Thoracic aorta (tissue), 2 donors: ENCODE measurements at regions not wholly inside any gene's neighbourhood (a gene's known extent, or its start where the extent isn't known, plus 50 kb on each side); places are given as distances from the start of the nearest gene placed in this dataset.

Experiments
- ATAC-seq: fragments of 150-250 bp; one replicate; pipeline ENCODE4 v1.8.0; 2017; ENCODE audit warnings: low read depth; ENCODE audit not compliant: insufficient number of reproducible peaks, low FRiP score
- DNase-seq: peaks from one replicate; pipeline ENCODE4 v3.0.0-alpha.2; 2020; ENCODE audit warnings: low spot score
- H3K27ac ChIP-seq, 2 donors: fragments of 200-600 bp; sonication (generic); 1 replicate in 1 of 2; 2 replicates in 1 of 2; pipeline ENCODE4 v1.5.1; 2016; ENCODE audit warnings: mild to moderate bottlenecking in 2 of 2, moderate library complexity in 2 of 2
- H3K27me3 ChIP-seq: fragments of 200-600 bp; sonication (generic); replicated peaks from 2 replicates; pipeline ENCODE4 v1.6.0; 2016; ENCODE audit warnings: mild to moderate bottlenecking; ENCODE audit not compliant: insufficient read depth
- H3K36me3 ChIP-seq: fragments of 200-600 bp; sonication (generic); one replicate; pipeline ENCODE4 v1.5.1; 2016
- H3K4me1 ChIP-seq, 2 donors: fragments of 200-600 bp; sonication (generic); 1 replicate in 1 of 2; 2 replicates in 1 of 2; pipeline versions ENCODE4 v1.5.1 to v1.6.0; 2016; ENCODE audit warnings: low read depth in 2 of 2, mild to moderate bottlenecking in 1 of 2; ENCODE audit not compliant: control insufficient read depth in 1 of 2
- H3K4me3 ChIP-seq: fragments of 200-600 bp; sonication (generic); 2 replicates; pipeline ENCODE4 v1.5.1; 2016; ENCODE audit warnings: mild to moderate bottlenecking
- H3K9me3 ChIP-seq: fragments of 200-600 bp; sonication (generic); 2 replicates; pipeline ENCODE4 v1.5.1; 2016
- CTCF ChIP-seq: fragments of 200-600 bp; sonication (generic); IDR thresholded peaks from one replicate; pipeline ENCODE4 v1.5.1; 2019; ENCODE audit warnings: antibody characterized with exemption

GRCh38 chr3:16743276-16743675 lies 138.1 kb upstream of the DAZL start:
- TF ChIP-seq CTCF: no peak
- no peak overlapping the region for H3K4me3 ChIP-seq
- H3K4me1 ChIP-seq: peaks cover 6% of the 10 kb centered on the region in 2 donors
- no peaks in the 10 kb centered on the region for H3K36me3 ChIP-seq
- no peaks in the 10 kb centered on the region for H3K27me3 ChIP-seq
- DNase-seq: no peak
- ATAC-seq: no peak
- H3K9me3 ChIP-seq: no peaks in the 10 kb centered on the region
- no peak overlapping the region for H3K27ac ChIP-seq

GRCh38 chr3:16759227-16759903 lies 125.4 kb upstream of the PLCL2 start:
- Histone ChIP-seq H3K4me1 (no peaks in the 10 kb centered on the region), H3K27me3 (no peaks in the 10 kb centered on the region), H3K9me3 (no peaks in the 10 kb centered on the region), H3K4me3 (no peak overlapping the region), H3K27ac (no peak overlapping the region), H3K36me3 (no peaks in the 10 kb centered on the region)
- TF ChIP-seq CTCF: no peak
- DNase-seq: no peak
- no peak for ATAC-seq

- Histone ChIP-seq H3K4me3 (no peak overlapping the region), H3K27me3 (no peaks in the 10 kb centered on the region), H3K27ac (no peak overlapping the region), H3K36me3 (no peaks in the 10 kb centered on the region), H3K9me3 (no peaks in the 10 kb centered on the region), H3K4me1 (no peaks in the 10 kb centered on the region)
- ATAC-seq (no peak), DNase-seq (no peak)
- no peak for TF ChIP-seq CTCF
Measured at GRCh38 chr3:16761571-16761970, 123.2 kb upstream of the PLCL2 start.

GRCh38 chr3:16765661-16766060 lies 119.1 kb upstream of the PLCL2 start:
- no peaks in the 10 kb centered on the region for H3K9me3 ChIP-seq
- TF ChIP-seq CTCF: no peak
- H3K27ac ChIP-seq: no peak overlapping the region
- ATAC-seq: no peak
- DNase-seq: no peak
- H3K4me3 ChIP-seq: no peak overlapping the region
- no peaks in the 10 kb centered on the region for H3K27me3 ChIP-seq
- H3K4me1 ChIP-seq: peaks cover 14 to 29% of the 10 kb centered on the region in 2 donors
- H3K36me3 ChIP-seq: no peaks in the 10 kb centered on the region

GRCh38 chr3:16767006-16767405 lies 117.7 kb upstream of the PLCL2 start:
- no peak overlapping the region for H3K27ac ChIP-seq
- H3K36me3 ChIP-seq: no peaks in the 10 kb centered on the region
- no peaks in the 10 kb centered on the region for H3K27me3 ChIP-seq
- DNase-seq (no peak), ATAC-seq (no peak)
- H3K9me3 ChIP-seq: no peaks in the 10 kb centered on the region
- H3K4me3 ChIP-seq: no peak overlapping the region
- H3K4me1 ChIP-seq: peaks cover 17 to 37% of the 10 kb centered on the region in 2 donors
- no peak for TF ChIP-seq CTCF
